ENCODE measurements at regions not wholly inside any gene's neighbourhood (a gene's known extent, or its start where the extent isn't known, plus 50 kb on each side); places are given as distances from the start of the nearest gene placed in this dataset.
A peak's percentile ranks its signal among the peaks of the same experiment; 100 is the strongest.

GRCh38 chr16:13781575-13782338 is 138.2 kb upstream of the ERCC4 start:
- H3K9me3 ChIP-seq (ENCODE audit: control insufficient read depth in 2 of 2, low read length in 2 of 2): no peaks in the 10 kb centered on the region
- no peaks in the 10 kb centered on the region for H3K4me1 Mint-ChIP-seq
- no peak for ATAC-seq (ENCODE audit: low read depth in 2 of 2)
- peaks cover 0 to 8% (median 4%) of the 10 kb centered on the region in 7 donors for H3K9me3 Mint-ChIP-seq
- DNase-seq: no peak
- no peaks in the 10 kb centered on the region for H3K27me3 ChIP-seq (ENCODE audit: control insufficient read depth, insufficient read depth, low read length)
- H3K4me3 Mint-ChIP-seq: no peak overlapping the region
- no peak overlapping the region for H3K4me3 ChIP-seq (ENCODE audit: low read depth, low read length)
- no peaks in the 10 kb centered on the region for H3K4me1 ChIP-seq (ENCODE audit: control insufficient read depth, insufficient read depth, low read length, poor library complexity, severe bottlenecking)
- no peak overlapping the region for H3K27ac ChIP-seq (ENCODE audit: insufficient read depth, low read length, poor library complexity, severe bottlenecking)
- no peaks in the 10 kb centered on the region for H3K36me3 Mint-ChIP-seq
- no peak overlapping the region for H3K27ac Mint-ChIP-seq
- H3K27me3 Mint-ChIP-seq: no peaks in the 10 kb centered on the region
- no peaks in the 10 kb centered on the region for H3K36me3 ChIP-seq (ENCODE audit: control insufficient read depth, insufficient read depth, low read length)

DNA sequence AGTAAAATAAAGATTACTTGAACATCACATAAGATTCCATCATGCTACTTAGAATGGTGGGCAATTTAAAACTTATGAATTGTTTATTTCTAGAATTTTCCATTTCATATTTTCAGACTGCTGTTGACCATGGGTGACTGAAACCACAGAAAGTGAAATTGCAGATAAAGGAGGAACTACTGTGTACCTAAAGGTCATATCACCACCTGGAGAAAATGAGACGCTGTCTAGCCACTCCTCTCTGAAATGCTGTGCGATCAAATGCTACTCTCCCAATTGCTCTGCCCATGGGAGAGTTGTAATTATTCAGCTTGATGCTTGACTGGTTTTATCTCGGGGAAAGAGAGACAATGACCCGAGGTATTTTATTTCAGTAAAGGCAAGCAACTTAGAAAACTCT is 128.9 kb upstream of the ERCC4 start:
- ATAC-seq (ENCODE audit: low read depth in 2 of 2): no peak
- Histone ChIP-seq H3K4me1 (ENCODE audit: control insufficient read depth, insufficient read depth, low read length, poor library complexity, severe bottlenecking) (no peaks in the 10 kb centered on the region), H3K36me3 (ENCODE audit: control insufficient read depth, insufficient read depth, low read length) (no peaks in the 10 kb centered on the region), H3K4me3 (ENCODE audit: low read depth, low read length) (no peak overlapping the region), H3K9me3 (ENCODE audit: control insufficient read depth in 2 of 2, low read length in 2 of 2) (peaks cover 0 to 3% of the 10 kb centered on the region in 2 experiments), H3K27me3 (ENCODE audit: control insufficient read depth, insufficient read depth, low read length) (no peaks in the 10 kb centered on the region), H3K27ac (ENCODE audit: insufficient read depth, low read length, poor library complexity, severe bottlenecking) (no peak overlapping the region)
- no peak for DNase-seq
- Mint-ChIP-seq H3K9me3 (peaks cover 0 to 6% (median 0%) of the 10 kb centered on the region in 7 donors), H3K4me3 (no peak overlapping the region), H3K27ac (no peak overlapping the region), H3K36me3 (no peaks in the 10 kb centered on the region), H3K4me1 (no peaks in the 10 kb centered on the region), H3K27me3 (no peaks in the 10 kb centered on the region)

GRCh38 chr16:13793841-13794409 is 126.0 kb upstream of the ERCC4 start:
- no peaks in the 10 kb centered on the region for H3K4me1 ChIP-seq (ENCODE audit: control insufficient read depth, insufficient read depth, low read length, poor library complexity, severe bottlenecking)
- Mint-ChIP-seq H3K27me3 (no peaks in the 10 kb centered on the region), H3K36me3 (no peaks in the 10 kb centered on the region), H3K4me3 (no peak overlapping the region), H3K9me3 (peaks cover 0 to 6% (median 1%) of the 10 kb centered on the region in 7 donors), H3K27ac (no peak overlapping the region), H3K4me1 (no peaks in the 10 kb centered on the region)
- no peaks in the 10 kb centered on the region for H3K27me3 ChIP-seq (ENCODE audit: control insufficient read depth, insufficient read depth, low read length)
- no peak for DNase-seq
- peaks cover 0 to 3% of the 10 kb centered on the region in 2 experiments for H3K9me3 ChIP-seq (ENCODE audit: control insufficient read depth in 2 of 2, low read length in 2 of 2)
- H3K27ac ChIP-seq (ENCODE audit: insufficient read depth, low read length, poor library complexity, severe bottlenecking): no peak overlapping the region
- no peak for ATAC-seq (ENCODE audit: low read depth in 2 of 2)
- no peak overlapping the region for H3K4me3 ChIP-seq (ENCODE audit: low read depth, low read length)
- H3K36me3 ChIP-seq (ENCODE audit: control insufficient read depth, insufficient read depth, low read length): no peaks in the 10 kb centered on the region

- H3K9me3 Mint-ChIP-seq: peaks cover 0 to 6% (median 1%) of the 10 kb centered on the region in 7 donors
- no peak for ATAC-seq (ENCODE audit: low read depth in 2 of 2)
- no peaks in the 10 kb centered on the region for H3K27me3 Mint-ChIP-seq
Observed at GRCh38 chr16:13795131-13795530, 124.8 kb upstream of the ERCC4 start.

GRCh38 chr16:13797718-13798117 is 122.2 kb upstream of the ERCC4 start:
- no peaks in the 10 kb centered on the region for H3K27me3 ChIP-seq (ENCODE audit: control insufficient read depth, insufficient read depth, low read length)
- peaks cover 0 to 3% (median 0%) of the 10 kb centered on the region in 7 donors for H3K9me3 Mint-ChIP-seq
- H3K27ac ChIP-seq (ENCODE audit: insufficient read depth, low read length, poor library complexity, severe bottlenecking): no peak overlapping the region
- no peak for ATAC-seq (ENCODE audit: low read depth in 2 of 2)
- no peak overlapping the region for H3K4me3 ChIP-seq (ENCODE audit: low read depth, low read length)
- H3K36me3 ChIP-seq (ENCODE audit: control insufficient read depth, insufficient read depth, low read length): no peaks in the 10 kb centered on the region
- no peaks in the 10 kb centered on the region for H3K27me3 Mint-ChIP-seq
- peak overlapping the region in 1 of 4 donors; percentile 27 for H3K4me3 Mint-ChIP-seq
- no peaks in the 10 kb centered on the region for H3K4me1 Mint-ChIP-seq
- H3K36me3 Mint-ChIP-seq: no peaks in the 10 kb centered on the region
- no peaks in the 10 kb centered on the region for H3K9me3 ChIP-seq (ENCODE audit: control insufficient read depth in 2 of 2, low read length in 2 of 2)
- no peaks in the 10 kb centered on the region for H3K4me1 ChIP-seq (ENCODE audit: control insufficient read depth, insufficient read depth, low read length, poor library complexity, severe bottlenecking)
- DNase-seq: no peak
- no peak overlapping the region for H3K27ac Mint-ChIP-seq

More at GRCh38 chr16:13795131-13795530, 124.8 kb upstream of the ERCC4 start:
- no peak for DNase-seq
- no peaks in the 10 kb centered on the region for H3K27me3 ChIP-seq (ENCODE audit: control insufficient read depth, insufficient read depth, low read length)
- H3K4me3 ChIP-seq (ENCODE audit: low read depth, low read length): no peak overlapping the region
- peaks cover 0 to 2% of the 10 kb centered on the region in 2 experiments for H3K9me3 ChIP-seq (ENCODE audit: control insufficient read depth in 2 of 2, low read length in 2 of 2)
- Mint-ChIP-seq H3K27ac (no peak overlapping the region), H3K36me3 (no peaks in the 10 kb centered on the region), H3K4me3 (no peak overlapping the region), H3K4me1 (no peaks in the 10 kb centered on the region)
- H3K36me3 ChIP-seq (ENCODE audit: control insufficient read depth, insufficient read depth, low read length): no peaks in the 10 kb centered on the region
- H3K4me1 ChIP-seq (ENCODE audit: control insufficient read depth, insufficient read depth, low read length, poor library complexity, severe bottlenecking): no peaks in the 10 kb centered on the region
- no peak overlapping the region for H3K27ac ChIP-seq (ENCODE audit: insufficient read depth, low read length, poor library complexity, severe bottlenecking)

DNA sequence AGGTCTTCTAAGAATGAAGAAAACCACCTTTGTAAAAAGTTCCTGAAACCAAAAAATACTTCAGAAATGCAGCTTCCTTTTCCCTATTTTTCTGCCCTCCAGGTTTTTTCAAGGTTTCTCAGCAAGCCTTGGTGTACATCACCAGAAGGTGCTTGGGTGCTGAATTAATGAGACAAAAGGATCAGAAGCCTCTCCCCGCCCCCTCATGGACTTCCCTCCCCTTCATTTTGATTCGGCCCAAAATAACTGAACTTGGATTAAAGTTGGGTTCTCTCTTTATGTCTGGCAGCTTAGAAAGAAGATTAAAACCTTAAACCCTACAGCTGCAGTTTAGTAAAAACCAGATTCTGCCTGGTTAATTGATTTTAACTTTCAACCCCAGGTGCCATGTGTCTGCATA is 121.7 kb upstream of the ERCC4 start:
- no peaks in the 10 kb centered on the region for H3K4me1 ChIP-seq (ENCODE audit: control insufficient read depth, insufficient read depth, low read length, poor library complexity, severe bottlenecking)
- H3K4me1 Mint-ChIP-seq: no peaks in the 10 kb centered on the region
- no peak overlapping the region for H3K27ac ChIP-seq (ENCODE audit: insufficient read depth, low read length, poor library complexity, severe bottlenecking)
- no peak for ATAC-seq (ENCODE audit: low read depth in 2 of 2)
- no peaks in the 10 kb centered on the region for H3K9me3 ChIP-seq (ENCODE audit: control insufficient read depth in 2 of 2, low read length in 2 of 2)
- no peaks in the 10 kb centered on the region for H3K27me3 ChIP-seq (ENCODE audit: control insufficient read depth, insufficient read depth, low read length)
- no peak overlapping the region for H3K4me3 ChIP-seq (ENCODE audit: low read depth, low read length)
- H3K36me3 Mint-ChIP-seq: no peaks in the 10 kb centered on the region
- H3K36me3 ChIP-seq (ENCODE audit: control insufficient read depth, insufficient read depth, low read length): no peaks in the 10 kb centered on the region
- no peak overlapping the region for H3K4me3 Mint-ChIP-seq
- H3K27me3 Mint-ChIP-seq: no peaks in the 10 kb centered on the region
- H3K9me3 Mint-ChIP-seq: peaks cover 0 to 1% (median 0%) of the 10 kb centered on the region in 7 donors
- H3K27ac Mint-ChIP-seq: no peak overlapping the region
- DNase-seq: no peak

GRCh38 chr16:13803974-13804373 is 116.0 kb upstream of the ERCC4 start:
- H3K36me3 Mint-ChIP-seq: no peaks in the 10 kb centered on the region
- Histone ChIP-seq H3K9me3 (ENCODE audit: control insufficient read depth in 2 of 2, low read length in 2 of 2) (no peaks in the 10 kb centered on the region), H3K27me3 (ENCODE audit: control insufficient read depth, insufficient read depth, low read length) (no peaks in the 10 kb centered on the region), H3K36me3 (ENCODE audit: control insufficient read depth, insufficient read depth, low read length) (no peaks in the 10 kb centered on the region), H3K27ac (ENCODE audit: insufficient read depth, low read length, poor library complexity, severe bottlenecking) (no peak overlapping the region), H3K4me3 (ENCODE audit: low read depth, low read length) (no peak overlapping the region), H3K4me1 (ENCODE audit: control insufficient read depth, insufficient read depth, low read length, poor library complexity, severe bottlenecking) (no peaks in the 10 kb centered on the region)
- H3K4me1 Mint-ChIP-seq: no peaks in the 10 kb centered on the region
- H3K27me3 Mint-ChIP-seq: peaks cover 9% of the 10 kb centered on the region
- ATAC-seq (ENCODE audit: low read depth in 2 of 2): no peak
- no peak overlapping the region for H3K4me3 Mint-ChIP-seq
- no peak for DNase-seq
- H3K27ac Mint-ChIP-seq: no peak overlapping the region
- no peaks in the 10 kb centered on the region for H3K9me3 Mint-ChIP-seq

DNA sequence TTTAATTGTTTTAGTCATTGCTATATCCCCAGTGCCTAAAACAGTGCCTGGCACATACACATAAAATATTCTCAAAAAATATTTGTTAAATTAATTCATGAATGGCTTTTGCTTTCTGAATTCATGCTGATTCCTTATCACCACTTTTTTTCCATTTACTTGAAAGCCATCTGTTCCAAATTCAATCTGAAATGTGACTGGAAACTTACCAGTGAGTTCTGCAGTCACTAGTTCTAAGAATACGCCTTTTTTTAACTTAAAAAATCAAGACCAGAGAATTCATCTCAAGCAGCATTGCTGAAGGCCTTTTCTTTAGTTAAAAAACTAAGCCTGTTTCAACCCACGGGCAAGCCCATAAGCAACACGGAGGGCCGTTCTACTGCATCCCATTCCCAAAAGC is 114.0 kb upstream of the ERCC4 start:
- Histone ChIP-seq H3K4me3 (ENCODE audit: low read depth, low read length) (no peak overlapping the region), H3K9me3 (ENCODE audit: control insufficient read depth in 2 of 2, low read length in 2 of 2) (no peaks in the 10 kb centered on the region), H3K27ac (ENCODE audit: insufficient read depth, low read length, poor library complexity, severe bottlenecking) (no peak overlapping the region), H3K4me1 (ENCODE audit: control insufficient read depth, insufficient read depth, low read length, poor library complexity, severe bottlenecking) (no peaks in the 10 kb centered on the region), H3K27me3 (ENCODE audit: control insufficient read depth, insufficient read depth, low read length) (no peaks in the 10 kb centered on the region), H3K36me3 (ENCODE audit: control insufficient read depth, insufficient read depth, low read length) (no peaks in the 10 kb centered on the region)
- Mint-ChIP-seq H3K36me3 (no peaks in the 10 kb centered on the region), H3K4me1 (no peaks in the 10 kb centered on the region), H3K27ac (no peak overlapping the region), H3K9me3 (no peaks in the 10 kb centered on the region), H3K4me3 (no peak overlapping the region), H3K27me3 (peaks cover 9% of the 10 kb centered on the region)
- DNase-seq (no peak), ATAC-seq (ENCODE audit: low read depth in 2 of 2) (no peak)
